Liver (tissue), 8 donors: ENCODE measurements at regions not wholly inside any gene's neighbourhood (a gene's known extent, or its start where the extent isn't known, plus 50 kb on each side); places are given as distances from the start of the nearest gene placed in this dataset.

ENCODE experiments used
- DNase-seq: peaks from one replicate; pipeline ENCODE4 v3.0.0-alpha.2; 2017; ENCODE audit warnings: low spot score
- H3K27ac ChIP-seq, 2 donors: one replicate each; pipeline ENCODE4 v1.7.0; 2013; ENCODE audit warnings: inconsistent platforms in 2 of 2, low read length in 2 of 2, control low read depth in 1 of 2, low read depth in 1 of 2, mild to moderate bottlenecking in 1 of 2
- H3K27me3 ChIP-seq, 4 donors: one replicate each; pipeline versions ENCODE4 v1.6.1 to v1.7.0; 2013; ENCODE audit warnings: low read length in 3 of 4, inconsistent platforms in 1 of 4, mild to moderate bottlenecking in 1 of 4, moderate library complexity in 1 of 4; ENCODE audit not compliant: control insufficient read depth in 4 of 4, insufficient read depth in 4 of 4
- H3K36me3 ChIP-seq, 4 donors: one replicate each; pipeline versions ENCODE4 v1.6.1 to v1.7.0; 2013; ENCODE audit warnings: low read length in 3 of 4, mild to moderate bottlenecking in 3 of 4, low read depth in 1 of 4, moderate library complexity in 1 of 4; ENCODE audit not compliant: control insufficient read depth in 4 of 4, insufficient read depth in 3 of 4
- H3K4me1 ChIP-seq, 4 donors: one replicate each; pipeline versions ENCODE4 v1.6.1 to v1.7.0; 2013; ENCODE audit warnings: low read length in 3 of 4, mild to moderate bottlenecking in 3 of 4, moderate library complexity in 1 of 4; ENCODE audit not compliant: control insufficient read depth in 4 of 4, insufficient read depth in 4 of 4
- H3K4me3 ChIP-seq, 3 donors: one replicate each; pipeline versions ENCODE4 v1.6.1 to v1.7.0; 2013; ENCODE audit warnings: low read length in 3 of 3, control low read depth in 1 of 3, low read depth in 1 of 3, mild to moderate bottlenecking in 1 of 3
- H3K9ac ChIP-seq, 2 donors: one replicate each; pipeline ENCODE4 v1.7.0; 2013; ENCODE audit warnings: low read length in 2 of 2, mild to moderate bottlenecking in 2 of 2, moderate library complexity in 2 of 2, control low read depth in 1 of 2, low read depth in 1 of 2
- H3K9me3 ChIP-seq, 4 donors: one replicate each; pipeline versions ENCODE4 v1.6.1 to v1.7.0; 2013; ENCODE audit warnings: low read length in 3 of 4; ENCODE audit not compliant: control insufficient read depth in 4 of 4
- ATF3 ChIP-seq: IDR thresholded peaks from 2 replicates; pipeline ENCODE4 v1.6.1; 2016; ENCODE audit warnings: antibody characterized with exemption
- CTCF ChIP-seq: fragments of 150-350 bp; IDR thresholded peaks from 2 replicates; pipeline ENCODE4 v1.5.1; 2017; ENCODE audit warnings: improper control_type of control experiment, low read depth, low read length; ENCODE audit not compliant: missing input control
- EGR1 ChIP-seq, 2 donors: IDR thresholded peaks; 2 replicates each; pipeline ENCODE4 v1.6.1; 2016 to 2018; ENCODE audit warnings: antibody characterized with exemption in 2 of 2, low read depth in 2 of 2
- FOXA1 ChIP-seq: IDR thresholded peaks from 2 replicates; pipeline ENCODE4 v1.6.1; 2016; ENCODE audit warnings: antibody characterized with exemption
- FOXA2 ChIP-seq: IDR thresholded peaks from 2 replicates; pipeline ENCODE4 v1.6.1; 2016; ENCODE audit warnings: antibody characterized with exemption
- GABPA ChIP-seq, 2 donors: IDR thresholded peaks in 1 of 2; conservative IDR thresholded peaks in 1 of 2; 2 replicates each; pipeline ENCODE4 v1.6.1; 2016; ENCODE audit warnings: antibody characterized with exemption in 2 of 2, mild to moderate bottlenecking in 1 of 2, moderate library complexity in 1 of 2
- HNF4A ChIP-seq, 2 donors: conservative IDR thresholded peaks; 2 replicates each; pipeline ENCODE4 v1.6.1; 2016; ENCODE audit warnings: antibody characterized with exemption in 2 of 2, mild to moderate bottlenecking in 2 of 2
- HNF4G ChIP-seq: IDR thresholded peaks from 2 replicates; pipeline ENCODE4 v1.6.1; 2016; ENCODE audit warnings: antibody characterized with exemption
- JUND ChIP-seq, 2 donors: IDR thresholded peaks; 2 replicates each; pipeline ENCODE4 v1.6.1; 2016; ENCODE audit warnings: antibody characterized with exemption in 2 of 2
- MAX ChIP-seq: IDR thresholded peaks from 2 replicates; pipeline ENCODE4 v1.6.1; 2016; ENCODE audit warnings: antibody characterized with exemption
- NR2F2 ChIP-seq: IDR thresholded peaks from 2 replicates; pipeline ENCODE4 v1.6.1; 2016; ENCODE audit warnings: antibody characterized with exemption
- RAD21 ChIP-seq, 2 donors: IDR thresholded peaks; 2 replicates each; pipeline ENCODE4 v1.6.1; 2016; ENCODE audit warnings: antibody characterized with exemption in 2 of 2, mild to moderate bottlenecking in 2 of 2
- REST ChIP-seq: IDR thresholded peaks from 2 replicates; pipeline ENCODE4 v1.6.1; 2016; ENCODE audit warnings: antibody characterized with exemption, mild to moderate bottlenecking
- RXRA ChIP-seq, 2 donors: IDR thresholded peaks; 2 replicates each; pipeline ENCODE4 v1.6.1; 2017 to 2018; ENCODE audit warnings: antibody characterized with exemption in 2 of 2, mild to moderate bottlenecking in 1 of 2
- SP1 ChIP-seq: IDR thresholded peaks from 2 replicates; pipeline ENCODE4 v1.6.1; 2018; ENCODE audit warnings: antibody characterized with exemption, mild to moderate bottlenecking
- TAF1 ChIP-seq: conservative IDR thresholded peaks from 2 replicates; pipeline ENCODE4 v1.6.1; 2016; ENCODE audit warnings: antibody characterized with exemption, mild to moderate bottlenecking
- YY1 ChIP-seq: IDR thresholded peaks from 2 replicates; pipeline ENCODE4 v1.6.1; 2016; ENCODE audit warnings: antibody characterized with exemption, mild to moderate bottlenecking
- ZBTB33 ChIP-seq: IDR thresholded peaks from 2 replicates; pipeline ENCODE4 v1.6.1; 2016; ENCODE audit warnings: antibody characterized with exemption
- WGBS: extraction: QIAGEN DNeasy Blood & Tissue Kit; methylation state at CpG from one replicate; pipeline ENCODE4 v1.1.7; 2013; 5-methylcytosine and 5-hydroxymethylcytosine counted together
- donor health status: healthy.
- donor health status: healthy.
- donor health status: healthy.
- donor health status: healthy.
- donor health status: healthy.

GRCh38 chr1:37332126-37332525 is 142.3 kb upstream of the ZC3H12A start:
- no peaks in the 10 kb centered on the region for H3K36me3 ChIP-seq
- no peak overlapping the region for H3K27ac ChIP-seq
- no peak overlapping the region for H3K4me3 ChIP-seq
- peaks cover 0 to 2% (median 0%) of the 10 kb centered on the region in 4 donors for H3K27me3 ChIP-seq
- H3K9me3 ChIP-seq, result peaks cover 0 to 2% (median 2%) of the 10 kb centered on the region in 4 donors
- no peaks in the 10 kb centered on the region for H3K4me1 ChIP-seq
- no peak for TF ChIP-seq TAF1
- TF ChIP-seq FOXA2, result no peak
- TF ChIP-seq GABPA (IDR thresholded peaks at IDR 0.05 in 1 of 2, conservative IDR thresholded peaks at IDR 0.05 in 1 of 2), result no peak
- TF ChIP-seq HNF4G, result no peak
- TF ChIP-seq ATF3, result no peak
- WGBS, result 78% methylated on average over 9 of the region's 9 CpGs
- H3K9ac ChIP-seq, result no peak overlapping the region
- no peak for DNase-seq

GRCh38 chr1:37338658-37339057 is 135.7 kb upstream of the ZC3H12A start:
- TF ChIP-seq NR2F2 (no peak), REST (no peak), SP1 (no peak), YY1 (no peak), RXRA (IDR thresholded peaks at IDR 0.05) (no peak), TAF1 (no peak), HNF4A (conservative IDR thresholded peaks at IDR 0.05) (no peak), HNF4G (no peak), ATF3 (no peak), FOXA1 (no peak), FOXA2 (no peak), MAX (no peak), EGR1 (IDR thresholded peaks at IDR 0.05; ENCODE audit: low read depth in 2 of 2) (no peak), GABPA (IDR thresholded peaks at IDR 0.05 in 1 of 2, conservative IDR thresholded peaks at IDR 0.05 in 1 of 2) (no peak), ZBTB33 (no peak), JUND (IDR thresholded peaks at IDR 0.05) (no peak), RAD21 (IDR thresholded peaks at IDR 0.05) (no peak), CTCF (no peak)
- WGBS, result 83% methylated on average over 2 of the region's 2 CpGs
- Histone ChIP-seq H3K4me1 (no peaks in the 10 kb centered on the region), H3K9ac (no peak overlapping the region), H3K36me3 (no peaks in the 10 kb centered on the region), H3K4me3 (no peak overlapping the region), H3K27ac (no peak overlapping the region), H3K27me3 (peaks cover 0 to 2% (median 0%) of the 10 kb centered on the region in 4 donors), H3K9me3 (peaks cover 0 to 2% (median 2%) of the 10 kb centered on the region in 4 donors)
- no peak for DNase-seq
